Vagina (tissue), 2 donors: ENCODE measurements at regions not wholly inside any gene's neighbourhood (a gene's known extent, or its start where the extent isn't known, plus 50 kb on each side); places are given as distances from the start of the nearest gene placed in this dataset.

Experiments used
- POLR2A ChIP-seq, 2 donors: fragments of 450-650 bp; IDR thresholded peaks; one replicate each; pipeline ENCODE4 v1.6.1; 2017; ENCODE audit warnings: antibody characterized with exemption in 2 of 2, mild to moderate bottlenecking in 2 of 2, moderate library complexity in 2 of 2
- POLR2AphosphoS5 ChIP-seq, 2 donors: sonication (generic); formaldehyde crosslinking; IDR thresholded peaks; one replicate each; pipeline ENCODE4 v1.9.0; 2017; ENCODE audit warnings: antibody characterized with exemption in 2 of 2, mild to moderate bottlenecking in 2 of 2, low read depth in 1 of 2; ENCODE audit not compliant: insufficient read depth in 1 of 2
- TF ChIP-seq, protein P1 (sequence below), 3 experiments: fragments of 450-650 bp in 2 of 3; fragments of 200-600 bp in 1 of 3; sonication (generic) in 1 of 3; IDR thresholded peaks; one replicate each; pipeline ENCODE4 v1.5.1; 2017 to 2019; ENCODE audit warnings: antibody characterized with exemption in 3 of 3, mild to moderate bottlenecking in 2 of 3, moderate library complexity in 2 of 3

DNA sequence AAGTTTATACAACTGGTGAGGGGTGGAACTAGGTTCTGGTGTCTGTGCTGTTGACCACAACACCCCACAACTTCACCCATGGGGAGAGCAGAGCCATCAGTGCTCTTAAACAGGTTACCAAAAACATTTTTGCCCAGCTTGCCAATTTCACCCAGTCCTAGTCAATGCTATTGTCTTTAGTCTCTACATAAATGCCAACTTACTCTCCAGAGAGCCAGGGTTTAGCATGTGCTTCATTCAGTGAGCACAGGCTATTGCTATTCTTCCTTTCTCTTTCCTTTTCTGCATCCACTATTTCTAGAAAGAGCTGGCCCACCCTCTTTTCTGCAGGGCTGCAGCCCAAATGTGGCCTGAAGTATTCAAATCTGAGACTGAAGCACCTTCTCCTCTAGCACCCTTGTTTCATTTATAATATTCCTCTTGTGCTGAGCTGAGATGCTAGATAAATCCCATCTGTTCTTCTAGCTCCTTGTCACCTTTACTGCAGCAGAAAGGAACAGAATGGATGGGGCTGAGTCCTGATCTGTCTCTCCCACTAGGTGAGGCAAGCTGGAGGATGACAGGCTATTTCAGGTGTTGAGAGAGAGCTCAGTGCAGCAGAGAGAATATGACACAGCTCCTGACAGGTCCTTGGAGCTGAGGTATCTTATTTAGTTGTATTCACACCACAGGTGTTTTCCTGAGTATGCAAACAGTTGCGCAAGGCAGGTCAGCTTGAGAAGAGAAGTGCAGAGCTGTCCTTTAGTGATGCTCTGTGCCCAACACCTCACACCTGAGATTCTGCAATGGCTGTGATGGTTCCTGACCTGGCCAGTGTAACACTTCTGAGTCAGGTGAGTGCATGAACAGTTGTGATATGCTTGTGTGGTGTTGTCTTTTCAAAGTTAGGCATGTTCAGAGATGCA is 819.2 kb downstream of the CCSER2 start:
- TF ChIP-seq, protein P1, sequence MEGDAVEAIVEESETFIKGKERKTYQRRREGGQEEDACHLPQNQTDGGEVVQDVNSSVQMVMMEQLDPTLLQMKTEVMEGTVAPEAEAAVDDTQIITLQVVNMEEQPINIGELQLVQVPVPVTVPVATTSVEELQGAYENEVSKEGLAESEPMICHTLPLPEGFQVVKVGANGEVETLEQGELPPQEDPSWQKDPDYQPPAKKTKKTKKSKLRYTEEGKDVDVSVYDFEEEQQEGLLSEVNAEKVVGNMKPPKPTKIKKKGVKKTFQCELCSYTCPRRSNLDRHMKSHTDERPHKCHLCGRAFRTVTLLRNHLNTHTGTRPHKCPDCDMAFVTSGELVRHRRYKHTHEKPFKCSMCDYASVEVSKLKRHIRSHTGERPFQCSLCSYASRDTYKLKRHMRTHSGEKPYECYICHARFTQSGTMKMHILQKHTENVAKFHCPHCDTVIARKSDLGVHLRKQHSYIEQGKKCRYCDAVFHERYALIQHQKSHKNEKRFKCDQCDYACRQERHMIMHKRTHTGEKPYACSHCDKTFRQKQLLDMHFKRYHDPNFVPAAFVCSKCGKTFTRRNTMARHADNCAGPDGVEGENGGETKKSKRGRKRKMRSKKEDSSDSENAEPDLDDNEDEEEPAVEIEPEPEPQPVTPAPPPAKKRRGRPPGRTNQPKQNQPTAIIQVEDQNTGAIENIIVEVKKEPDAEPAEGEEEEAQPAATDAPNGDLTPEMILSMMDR (IDR thresholded peaks at IDR 0.05) = no peak
- TF ChIP-seq POLR2AphosphoS5 (IDR thresholded peaks at IDR 0.05; ENCODE audit: insufficient read depth in 1 of 2, low read depth in 1 of 2) (no peak), POLR2A (IDR thresholded peaks at IDR 0.05) (no peak)
